ENCODE measurements at regions not wholly inside any gene's neighbourhood (a gene's known extent, or its start where the extent isn't known, plus 50 kb on each side); places are given as distances from the start of the nearest gene placed in this dataset.

DNA sequence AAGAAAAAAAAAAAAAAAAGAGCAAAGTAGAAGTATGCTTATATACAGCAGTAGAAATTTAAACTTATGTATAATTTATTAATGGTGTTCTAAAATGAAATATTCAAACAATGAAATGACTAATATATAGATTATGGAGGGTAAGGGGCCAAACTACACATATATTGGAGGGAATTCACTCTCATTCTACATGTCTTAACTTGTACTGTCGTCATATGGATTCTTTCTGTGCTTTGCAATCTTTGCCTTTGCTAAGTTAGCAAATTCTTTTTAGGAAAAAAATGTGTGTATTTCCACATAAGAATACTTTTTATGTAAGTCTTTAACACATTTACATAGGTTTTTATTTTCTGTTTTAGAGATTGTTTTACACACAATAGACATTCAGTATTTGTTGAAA, 118.9 kb upstream of the MBNL1 start:
- BruUV-seq (replicated peaks), result no TSS peak
- Histone ChIP-seq H3K27ac (ENCODE audit: low read depth, low read length) (no peak overlapping the region), H3K9me2 (ENCODE audit: insufficient read depth) (no peaks in the 10 kb centered on the region), H2AFZ (ENCODE audit: low read depth, low read length, poor library complexity, severe bottlenecking) (peak overlapping the region; percentile 7), H3K4me3 (replicated peaks in 1 of 2; ENCODE audit: low read depth in 1 of 2, low read length in 2 of 2) (no peak overlapping the region), H3K36me3 (ENCODE audit: control insufficient read depth in 1 of 2, insufficient read depth in 2 of 2, low read length in 2 of 2) (no peaks in the 10 kb centered on the region), H3K4me2 (ENCODE audit: low read length) (no peak overlapping the region), H3K9ac (ENCODE audit: low read length) (no peak overlapping the region), H3K27me3 (ENCODE audit: insufficient read depth, low read length) (no peaks in the 10 kb centered on the region), H3K79me2 (ENCODE audit: insufficient read depth, low read length) (no peaks in the 10 kb centered on the region), H3K9me3 (ENCODE audit: control insufficient read depth in 1 of 2, insufficient read depth in 1 of 2, low read depth in 1 of 2, low read length in 2 of 2) (no peaks in the 10 kb centered on the region), H3K4me1 (ENCODE audit: control insufficient read depth in 1 of 2, insufficient read depth in 2 of 2, low read length in 2 of 2) (peaks cover 0 to 6% of the 10 kb centered on the region in 2 experiments; a peak in 1 of 4 replicates), H4K20me1 (ENCODE audit: insufficient read depth) (no peaks in the 10 kb centered on the region)
- ATAC-seq (no peak), DNase-seq (ENCODE audit: low read depth, low spot score) (no peak)
- RAD21 ChIA-PET (ENCODE audit: low non-redundant PET in 1 of 2, low total read pairs in 2 of 2, uncharacterized antibody in 2 of 2, unreplicated experiment in 2 of 2), result no interaction called here
- TF ChIP-seq ZFX (IDR thresholded peaks at IDR 0.05) (no peak), SIN3A (IDR thresholded peaks at IDR 0.05; ENCODE audit: low read depth) (no peak), POLR2AphosphoS5 (IDR thresholded peaks at IDR 0.05; ENCODE audit: low read depth, low read length) (no peak), EZH2phosphoT487 (IDR thresholded peaks at IDR 0.05; ENCODE audit: borderline replicate concordance) (no peak), CEBPB (IDR thresholded peaks at IDR 0.05; ENCODE audit: low read depth) (no peak), ELF1 (IDR thresholded peaks at IDR 0.05; ENCODE audit: borderline replicate concordance, low read depth) (no peak), SRF (IDR thresholded peaks at IDR 0.05; ENCODE audit: low read depth) (no peak), YY1 (IDR thresholded peaks at IDR 0.05; ENCODE audit: extremely low read depth, insufficient replicate concordance, low read depth, low read length) (no peak)
- TF ChIP-seq, protein P1, sequence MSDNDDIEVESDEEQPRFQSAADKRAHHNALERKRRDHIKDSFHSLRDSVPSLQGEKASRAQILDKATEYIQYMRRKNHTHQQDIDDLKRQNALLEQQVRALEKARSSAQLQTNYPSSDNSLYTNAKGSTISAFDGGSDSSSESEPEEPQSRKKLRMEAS (IDR thresholded peaks at IDR 0.05), result no peak
- CTCF ChIA-PET, result no interaction called here
- intact Hi-C loops (cut with micrococcal nuclease), result no loop called here
- POLR2A ChIA-PET, result no interaction called here

DNA sequence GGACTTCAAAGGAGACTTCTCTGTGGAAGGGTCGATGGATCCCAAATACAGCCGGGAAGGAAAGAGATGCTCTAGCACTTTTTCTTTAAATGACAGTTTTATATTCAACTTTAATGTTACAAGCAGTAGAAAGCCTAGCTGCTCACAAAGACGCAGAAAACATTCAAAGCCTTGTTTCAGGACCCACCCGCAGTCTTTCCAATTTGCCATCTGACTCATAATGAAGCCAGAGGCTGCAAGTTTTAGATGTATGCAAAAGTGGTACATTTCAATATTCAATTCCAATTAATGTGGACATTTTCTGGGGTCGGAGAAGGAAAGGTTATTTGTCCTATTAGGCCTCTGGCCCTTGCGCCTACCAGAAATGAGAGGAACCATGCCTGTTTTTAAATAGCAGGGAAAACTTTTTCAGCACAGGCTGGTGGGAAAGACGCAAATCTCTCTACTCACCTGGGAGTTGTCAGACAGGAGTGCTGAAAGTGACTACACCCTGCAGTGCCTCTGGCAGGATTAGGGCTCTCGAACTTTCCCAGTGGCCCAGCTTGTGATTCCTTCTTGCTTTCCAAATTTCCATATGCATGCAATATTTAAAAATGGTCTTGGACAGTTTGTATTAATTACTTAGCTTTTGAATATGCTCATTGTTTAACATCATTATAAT, 117.4 kb upstream of the MBNL1 start:
- ATAC-seq, result no peak
- Histone ChIP-seq H3K4me3 (replicated peaks in 1 of 2; ENCODE audit: low read depth in 1 of 2, low read length in 2 of 2) (no peak overlapping the region), H3K4me1 (ENCODE audit: control insufficient read depth in 1 of 2, insufficient read depth in 2 of 2, low read length in 2 of 2) (peaks cover 0 to 6% of the 10 kb centered on the region in 2 experiments; a peak in 1 of 4 replicates), H3K9ac (ENCODE audit: low read length) (no peak overlapping the region), H4K20me1 (ENCODE audit: insufficient read depth) (no peaks in the 10 kb centered on the region), H3K27me3 (ENCODE audit: insufficient read depth, low read length) (no peaks in the 10 kb centered on the region), H3K36me3 (ENCODE audit: control insufficient read depth in 1 of 2, insufficient read depth in 2 of 2, low read length in 2 of 2) (no peaks in the 10 kb centered on the region), H2AFZ (ENCODE audit: low read depth, low read length, poor library complexity, severe bottlenecking) (peak overlapping the region; percentile 21), H3K27ac (ENCODE audit: low read depth, low read length) (no peak overlapping the region), H3K79me2 (ENCODE audit: insufficient read depth, low read length) (no peaks in the 10 kb centered on the region), H3K9me2 (ENCODE audit: insufficient read depth) (no peaks in the 10 kb centered on the region), H3K4me2 (ENCODE audit: low read length) (no peak overlapping the region), H3K9me3 (ENCODE audit: control insufficient read depth in 1 of 2, insufficient read depth in 1 of 2, low read depth in 1 of 2, low read length in 2 of 2) (no peaks in the 10 kb centered on the region)
- POLR2A ChIA-PET, result no interaction called here
- intact Hi-C loops (cut with micrococcal nuclease), result no loop called here
- RAD21 ChIA-PET (ENCODE audit: low non-redundant PET in 1 of 2, low total read pairs in 2 of 2, uncharacterized antibody in 2 of 2, unreplicated experiment in 2 of 2), result no interaction called here
- BruUV-seq (replicated peaks), result no TSS peak
- CTCF ChIA-PET, result no interaction called here
- no peak for DNase-seq (ENCODE audit: low read depth, low spot score)
- TF ChIP-seq EZH2phosphoT487 (IDR thresholded peaks at IDR 0.05; ENCODE audit: borderline replicate concordance), result no peak
- TF ChIP-seq ZFX (IDR thresholded peaks at IDR 0.05), result no peak
- no peak for TF ChIP-seq JUND (IDR thresholded peaks at IDR 0.05)
- no peak for TF ChIP-seq RAD21 (IDR thresholded peaks at IDR 0.05; ENCODE audit: low read depth)
- TF ChIP-seq CBX3 (IDR thresholded peaks at IDR 0.05; ENCODE audit: low read depth), result no peak
- TF ChIP-seq ELF1 (IDR thresholded peaks at IDR 0.05; ENCODE audit: borderline replicate concordance, low read depth), result no peak
- no peak for TF ChIP-seq POLR2A (IDR thresholded peaks at IDR 0.05; ENCODE audit: borderline replicate concordance, extremely low read depth, insufficient read depth, insufficient read length)
- TF ChIP-seq YY1 (IDR thresholded peaks at IDR 0.05; ENCODE audit: extremely low read depth, insufficient replicate concordance, low read depth, low read length), result no peak
- TF ChIP-seq, protein P2, sequence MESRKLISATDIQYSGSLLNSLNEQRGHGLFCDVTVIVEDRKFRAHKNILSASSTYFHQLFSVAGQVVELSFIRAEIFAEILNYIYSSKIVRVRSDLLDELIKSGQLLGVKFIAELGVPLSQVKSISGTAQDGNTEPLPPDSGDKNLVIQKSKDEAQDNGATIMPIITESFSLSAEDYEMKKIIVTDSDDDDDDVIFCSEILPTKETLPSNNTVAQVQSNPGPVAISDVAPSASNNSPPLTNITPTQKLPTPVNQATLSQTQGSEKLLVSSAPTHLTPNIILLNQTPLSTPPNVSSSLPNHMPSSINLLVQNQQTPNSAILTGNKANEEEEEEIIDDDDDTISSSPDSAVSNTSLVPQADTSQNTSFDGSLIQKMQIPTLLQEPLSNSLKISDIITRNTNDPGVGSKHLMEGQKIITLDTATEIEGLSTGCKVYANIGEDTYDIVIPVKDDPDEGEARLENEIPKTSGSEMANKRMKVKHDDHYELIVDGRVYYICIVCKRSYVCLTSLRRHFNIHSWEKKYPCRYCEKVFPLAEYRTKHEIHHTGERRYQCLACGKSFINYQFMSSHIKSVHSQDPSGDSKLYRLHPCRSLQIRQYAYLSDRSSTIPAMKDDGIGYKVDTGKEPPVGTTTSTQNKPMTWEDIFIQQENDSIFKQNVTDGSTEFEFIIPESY (IDR thresholded peaks at IDR 0.05; ENCODE audit: extremely low read depth, insufficient replicate concordance, low read length), result no peak
- TF ChIP-seq, protein P3, sequence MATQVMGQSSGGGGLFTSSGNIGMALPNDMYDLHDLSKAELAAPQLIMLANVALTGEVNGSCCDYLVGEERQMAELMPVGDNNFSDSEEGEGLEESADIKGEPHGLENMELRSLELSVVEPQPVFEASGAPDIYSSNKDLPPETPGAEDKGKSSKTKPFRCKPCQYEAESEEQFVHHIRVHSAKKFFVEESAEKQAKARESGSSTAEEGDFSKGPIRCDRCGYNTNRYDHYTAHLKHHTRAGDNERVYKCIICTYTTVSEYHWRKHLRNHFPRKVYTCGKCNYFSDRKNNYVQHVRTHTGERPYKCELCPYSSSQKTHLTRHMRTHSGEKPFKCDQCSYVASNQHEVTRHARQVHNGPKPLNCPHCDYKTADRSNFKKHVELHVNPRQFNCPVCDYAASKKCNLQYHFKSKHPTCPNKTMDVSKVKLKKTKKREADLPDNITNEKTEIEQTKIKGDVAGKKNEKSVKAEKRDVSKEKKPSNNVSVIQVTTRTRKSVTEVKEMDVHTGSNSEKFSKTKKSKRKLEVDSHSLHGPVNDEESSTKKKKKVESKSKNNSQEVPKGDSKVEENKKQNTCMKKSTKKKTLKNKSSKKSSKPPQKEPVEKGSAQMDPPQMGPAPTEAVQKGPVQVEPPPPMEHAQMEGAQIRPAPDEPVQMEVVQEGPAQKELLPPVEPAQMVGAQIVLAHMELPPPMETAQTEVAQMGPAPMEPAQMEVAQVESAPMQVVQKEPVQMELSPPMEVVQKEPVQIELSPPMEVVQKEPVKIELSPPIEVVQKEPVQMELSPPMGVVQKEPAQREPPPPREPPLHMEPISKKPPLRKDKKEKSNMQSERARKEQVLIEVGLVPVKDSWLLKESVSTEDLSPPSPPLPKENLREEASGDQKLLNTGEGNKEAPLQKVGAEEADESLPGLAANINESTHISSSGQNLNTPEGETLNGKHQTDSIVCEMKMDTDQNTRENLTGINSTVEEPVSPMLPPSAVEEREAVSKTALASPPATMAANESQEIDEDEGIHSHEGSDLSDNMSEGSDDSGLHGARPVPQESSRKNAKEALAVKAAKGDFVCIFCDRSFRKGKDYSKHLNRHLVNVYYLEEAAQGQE (IDR thresholded peaks at IDR 0.05; ENCODE audit: low read depth), result no peak

Data from HCT116 (cell line).